ENCODE measurements at regions not wholly inside any gene's neighbourhood (a gene's known extent, or its start where the extent isn't known, plus 50 kb on each side); places are given as distances from the start of the nearest gene placed in this dataset.

DNA sequence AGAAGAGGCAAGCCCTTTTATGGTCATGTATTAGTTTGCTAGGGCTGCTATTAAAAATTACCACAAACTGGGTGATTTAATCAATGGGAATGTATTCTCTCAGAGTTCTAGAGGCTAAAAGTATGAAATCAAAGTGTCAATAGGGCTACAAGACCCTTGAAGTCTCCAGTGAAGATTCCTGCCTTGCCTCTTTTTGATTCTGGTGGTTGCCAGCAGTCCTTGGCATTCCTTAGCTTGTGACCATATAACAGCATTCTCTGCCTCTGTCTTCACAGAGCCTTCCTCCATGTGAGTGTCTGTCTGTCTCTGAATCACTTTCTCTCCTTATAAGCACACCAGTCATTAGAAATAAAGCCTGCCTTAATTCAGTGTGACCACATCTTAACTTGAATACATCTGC, 282.7 kb downstream of the KCNN2 start:
- no peak for DNase-seq (ENCODE audit: low spot score)
- in situ Hi-C loops (cut with MboI; ENCODE audit: low pct_unique_long_range_greater_than_20kb, low sequenced_read_pairs, unreplicated experiment): no loop called here
- TF ChIP-seq, protein P1, sequence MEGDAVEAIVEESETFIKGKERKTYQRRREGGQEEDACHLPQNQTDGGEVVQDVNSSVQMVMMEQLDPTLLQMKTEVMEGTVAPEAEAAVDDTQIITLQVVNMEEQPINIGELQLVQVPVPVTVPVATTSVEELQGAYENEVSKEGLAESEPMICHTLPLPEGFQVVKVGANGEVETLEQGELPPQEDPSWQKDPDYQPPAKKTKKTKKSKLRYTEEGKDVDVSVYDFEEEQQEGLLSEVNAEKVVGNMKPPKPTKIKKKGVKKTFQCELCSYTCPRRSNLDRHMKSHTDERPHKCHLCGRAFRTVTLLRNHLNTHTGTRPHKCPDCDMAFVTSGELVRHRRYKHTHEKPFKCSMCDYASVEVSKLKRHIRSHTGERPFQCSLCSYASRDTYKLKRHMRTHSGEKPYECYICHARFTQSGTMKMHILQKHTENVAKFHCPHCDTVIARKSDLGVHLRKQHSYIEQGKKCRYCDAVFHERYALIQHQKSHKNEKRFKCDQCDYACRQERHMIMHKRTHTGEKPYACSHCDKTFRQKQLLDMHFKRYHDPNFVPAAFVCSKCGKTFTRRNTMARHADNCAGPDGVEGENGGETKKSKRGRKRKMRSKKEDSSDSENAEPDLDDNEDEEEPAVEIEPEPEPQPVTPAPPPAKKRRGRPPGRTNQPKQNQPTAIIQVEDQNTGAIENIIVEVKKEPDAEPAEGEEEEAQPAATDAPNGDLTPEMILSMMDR (IDR thresholded peaks at IDR 0.05; ENCODE audit: extremely low read depth, insufficient read depth, missing control alignments): no peak

DNA sequence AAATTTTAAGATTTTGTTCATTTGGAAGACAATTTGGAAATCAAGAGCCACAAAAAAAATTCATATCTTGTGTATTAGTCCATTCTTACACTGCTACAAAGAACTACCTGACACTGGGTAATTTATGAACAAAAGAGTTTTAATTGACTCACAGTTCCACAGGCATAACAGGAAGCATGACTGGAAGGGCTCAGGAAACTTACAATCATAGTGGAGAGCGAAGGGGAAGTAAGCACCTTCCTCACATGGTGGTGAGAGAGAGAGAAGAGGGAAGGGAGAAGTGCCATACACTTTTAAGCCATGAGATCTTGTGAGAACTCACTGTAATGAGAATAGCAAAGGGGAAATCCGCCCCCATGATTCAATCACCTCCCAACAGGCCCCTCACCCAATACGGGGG, 274.4 kb downstream of the KCNN2 start:
- TF ChIP-seq, protein P1 (IDR thresholded peaks at IDR 0.05; ENCODE audit: extremely low read depth, insufficient read depth, missing control alignments): no peak
- in situ Hi-C loops (cut with MboI; ENCODE audit: low pct_unique_long_range_greater_than_20kb, low sequenced_read_pairs, unreplicated experiment): no loop called here
- no peak for DNase-seq (ENCODE audit: low spot score)

DNA sequence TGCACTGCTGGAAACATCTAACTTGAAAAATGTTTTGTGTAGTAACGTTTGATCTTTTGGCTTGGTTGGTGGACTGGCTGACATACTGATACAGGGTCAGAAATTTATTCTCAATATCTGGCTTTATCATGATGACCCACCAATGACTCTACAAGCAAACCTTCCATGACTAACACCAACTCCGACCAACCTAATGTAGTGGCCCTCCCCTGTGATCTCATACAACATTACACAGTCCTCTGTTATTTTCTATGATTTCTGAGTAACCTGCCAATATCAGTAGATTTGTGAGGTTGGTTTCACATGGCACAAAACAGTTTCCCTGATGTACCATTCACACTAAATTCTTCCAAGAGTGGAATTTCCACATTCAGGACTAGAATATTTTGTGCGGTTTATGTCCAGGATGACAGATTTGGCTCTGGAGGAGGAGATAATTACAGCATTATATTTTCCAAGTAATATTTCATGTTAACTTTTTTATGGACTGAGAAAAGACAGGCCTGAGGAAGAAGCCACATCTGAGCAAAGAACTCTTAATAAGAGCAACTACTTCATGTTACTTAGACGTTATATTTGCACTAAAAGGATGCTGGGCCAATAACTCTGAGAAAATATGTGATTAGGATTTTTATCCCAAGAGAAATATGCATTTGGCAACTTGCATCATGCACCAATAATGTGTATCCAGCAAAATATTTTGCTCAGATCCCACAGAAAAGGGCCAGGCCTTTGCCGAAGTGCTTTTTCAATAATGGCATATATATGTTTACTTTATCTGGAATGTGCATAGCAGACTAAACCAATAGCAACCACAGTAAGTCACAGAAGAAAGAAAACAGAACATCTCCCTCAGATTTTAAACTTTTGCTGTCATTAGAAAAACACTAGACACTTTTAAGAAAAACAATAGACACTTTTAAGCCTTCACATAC, 273.4 kb downstream of the KCNN2 start:
- DNase-seq (ENCODE audit: low spot score): no peak
- in situ Hi-C loops (cut with MboI; ENCODE audit: low pct_unique_long_range_greater_than_20kb, low sequenced_read_pairs, unreplicated experiment): no loop called here
- TF ChIP-seq, protein P1 (IDR thresholded peaks at IDR 0.05; ENCODE audit: extremely low read depth, insufficient read depth, missing control alignments): no peak

DNA sequence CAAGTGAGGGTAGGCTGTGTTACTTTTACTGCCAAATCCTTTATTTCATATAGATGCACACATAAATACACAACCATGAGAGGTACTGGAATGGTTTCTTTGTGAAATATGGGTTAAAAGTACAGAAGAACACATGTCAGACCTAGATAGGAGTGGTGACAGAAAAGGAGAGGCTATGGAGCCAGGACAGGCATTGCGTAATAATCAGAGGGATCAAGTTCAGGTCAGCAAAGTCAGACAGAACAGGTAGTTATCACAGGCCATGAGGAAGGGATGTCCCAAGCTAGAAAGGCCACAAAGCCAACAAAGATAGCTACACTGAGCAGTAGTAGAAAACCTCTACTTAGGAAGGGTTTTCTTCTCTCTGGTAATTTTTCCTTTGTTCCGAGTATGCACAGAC, 272.6 kb downstream of the KCNN2 start:
- TF ChIP-seq, protein P1 (IDR thresholded peaks at IDR 0.05; ENCODE audit: extremely low read depth, insufficient read depth, missing control alignments): no peak
- in situ Hi-C loops (cut with MboI; ENCODE audit: low pct_unique_long_range_greater_than_20kb, low sequenced_read_pairs, unreplicated experiment): no loop called here
- DNase-seq (ENCODE audit: low spot score): no peak

DNA sequence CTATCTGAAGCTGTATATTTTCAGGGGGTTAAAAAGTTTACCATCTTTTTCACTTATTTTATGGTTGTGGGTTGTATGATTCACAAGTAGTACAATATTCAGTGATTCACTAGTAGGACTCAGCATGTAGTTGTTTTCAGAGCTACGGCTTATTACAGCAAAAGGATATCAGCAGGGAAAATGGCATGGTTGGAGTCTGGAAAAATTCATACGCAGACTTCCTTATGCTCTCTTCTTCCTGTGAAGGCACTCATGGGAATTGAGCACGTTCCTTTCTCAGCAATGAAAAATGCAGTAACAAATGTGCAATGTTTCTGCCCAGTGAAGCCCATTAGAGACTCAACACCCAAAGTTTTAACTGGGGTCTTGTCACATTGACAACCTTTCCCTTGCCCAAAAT, 250.5 kb downstream of the KCNN2 start:
- no peak for DNase-seq (ENCODE audit: low spot score)
- in situ Hi-C loops (cut with MboI; ENCODE audit: low pct_unique_long_range_greater_than_20kb, low sequenced_read_pairs, unreplicated experiment): no loop called here
- TF ChIP-seq, protein P1 (IDR thresholded peaks at IDR 0.05; ENCODE audit: extremely low read depth, insufficient read depth, missing control alignments): no peak

DNA sequence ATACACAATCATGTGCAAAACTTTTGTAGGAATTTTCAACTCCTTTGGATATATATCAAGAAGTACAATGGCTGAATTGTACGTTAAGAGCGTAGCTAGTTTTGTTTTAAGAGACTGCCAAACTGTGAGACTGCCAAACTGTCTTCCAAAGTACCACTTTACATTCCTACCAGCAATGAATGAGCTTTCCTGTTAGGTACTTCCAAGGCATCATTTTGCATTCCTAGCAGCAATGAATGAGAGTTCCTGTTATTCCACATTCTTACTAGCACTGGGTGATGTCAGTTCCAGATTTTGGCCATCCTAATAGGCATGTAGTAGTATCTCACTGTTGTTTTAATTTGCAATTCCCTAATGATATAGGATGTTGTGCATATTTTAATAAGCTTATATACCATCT, 219.3 kb downstream of the KCNN2 start:
- DNase-seq (ENCODE audit: low spot score): no peak
- in situ Hi-C loops (cut with MboI; ENCODE audit: low pct_unique_long_range_greater_than_20kb, low sequenced_read_pairs, unreplicated experiment): no loop called here
- TF ChIP-seq, protein P1 (IDR thresholded peaks at IDR 0.05; ENCODE audit: extremely low read depth, insufficient read depth, missing control alignments): no peak
